ENCODE measurements at regions not wholly inside any gene's neighbourhood (a gene's known extent, or its start where the extent isn't known, plus 50 kb on each side); places are given as distances from the start of the nearest gene placed in this dataset.
A peak's percentile ranks its signal among the peaks of the same experiment; 100 is the strongest.

DNA sequence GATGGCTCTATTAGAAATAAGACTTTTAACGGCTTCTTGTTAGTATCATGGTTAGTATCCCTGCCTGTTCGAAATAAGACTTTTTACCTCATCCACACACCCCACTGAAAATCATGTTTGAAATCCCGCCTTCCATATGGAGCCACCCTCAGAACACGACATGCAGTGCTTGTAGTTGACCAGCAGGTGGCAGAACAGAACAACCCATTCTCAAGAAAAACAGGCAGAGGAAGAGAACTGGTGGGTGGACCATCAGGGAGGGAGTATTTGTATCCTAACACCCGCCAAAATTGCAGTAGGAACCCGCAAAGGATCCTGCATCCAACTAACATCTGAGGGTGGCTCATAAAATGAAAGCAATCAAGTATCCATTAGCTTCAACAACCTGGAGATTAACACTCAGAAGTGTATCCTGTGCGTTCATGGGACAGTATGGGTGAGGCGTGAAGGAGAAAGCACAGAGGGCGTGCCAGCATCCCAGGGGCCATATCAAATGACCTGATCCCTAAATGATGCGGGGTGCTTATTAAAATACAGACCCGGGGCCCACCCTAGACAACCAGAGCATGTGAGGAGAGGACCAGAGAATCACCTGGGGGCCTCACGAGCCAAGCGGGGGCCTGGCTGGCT, 89.6 kb upstream of the NHSL1 start (continued):
- TF ChIP-seq GLI2 (tag by site-specific recombination; IDR thresholded peaks at IDR 0.05; ENCODE audit: borderline replicate concordance, low read depth): no peak
- 0 out of 2 replicates have a peak, but pooled peaks have one; percentile 25 for TF ChIP-seq ZEB2 (tag by site-specific recombination; IDR thresholded peaks at IDR 0.05)
- no peak for TF ChIP-seq SETDB1 (IDR thresholded peaks at IDR 0.05; ENCODE audit: insufficient read length, low read length)
- TF ChIP-seq ZNF248 (tag by site-specific recombination; IDR thresholded peaks at IDR 0.05): no peak
- TF ChIP-seq ZNF140 (tag by site-specific recombination; IDR thresholded peaks at IDR 0.05): no peak
- 0 out of 2 replicates have a peak, but pooled peaks have one; percentile 16 for TF ChIP-seq SP7 (tag by site-specific recombination; IDR thresholded peaks at IDR 0.05)
- peak; percentile 93 for TF ChIP-seq ZNF660 (tag by site-specific recombination; IDR thresholded peaks at IDR 0.05)
- TF ChIP-seq, protein P1, sequence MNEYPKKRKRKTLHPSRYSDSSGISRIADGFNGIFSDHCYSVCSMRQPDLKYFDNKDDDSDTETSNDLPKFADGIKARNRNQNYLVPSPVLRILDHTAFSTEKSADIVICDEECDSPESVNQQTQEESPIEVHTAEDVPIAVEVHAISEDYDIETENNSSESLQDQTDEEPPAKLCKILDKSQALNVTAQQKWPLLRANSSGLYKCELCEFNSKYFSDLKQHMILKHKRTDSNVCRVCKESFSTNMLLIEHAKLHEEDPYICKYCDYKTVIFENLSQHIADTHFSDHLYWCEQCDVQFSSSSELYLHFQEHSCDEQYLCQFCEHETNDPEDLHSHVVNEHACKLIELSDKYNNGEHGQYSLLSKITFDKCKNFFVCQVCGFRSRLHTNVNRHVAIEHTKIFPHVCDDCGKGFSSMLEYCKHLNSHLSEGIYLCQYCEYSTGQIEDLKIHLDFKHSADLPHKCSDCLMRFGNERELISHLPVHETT (tag by site-specific recombination; IDR thresholded peaks at IDR 0.05): no peak
- peak; percentile 12; the same call in 1 of the 2 replicates for TF ChIP-seq KLF1 (tag by site-specific recombination; IDR thresholded peaks at IDR 0.05)
- peak; percentile 91 for TF ChIP-seq ZNF2 (tag by site-specific recombination; IDR thresholded peaks at IDR 0.05)
- no peak for TF ChIP-seq OVOL3 (tag by site-specific recombination; IDR thresholded peaks at IDR 0.05)
- TF ChIP-seq, protein P2, sequence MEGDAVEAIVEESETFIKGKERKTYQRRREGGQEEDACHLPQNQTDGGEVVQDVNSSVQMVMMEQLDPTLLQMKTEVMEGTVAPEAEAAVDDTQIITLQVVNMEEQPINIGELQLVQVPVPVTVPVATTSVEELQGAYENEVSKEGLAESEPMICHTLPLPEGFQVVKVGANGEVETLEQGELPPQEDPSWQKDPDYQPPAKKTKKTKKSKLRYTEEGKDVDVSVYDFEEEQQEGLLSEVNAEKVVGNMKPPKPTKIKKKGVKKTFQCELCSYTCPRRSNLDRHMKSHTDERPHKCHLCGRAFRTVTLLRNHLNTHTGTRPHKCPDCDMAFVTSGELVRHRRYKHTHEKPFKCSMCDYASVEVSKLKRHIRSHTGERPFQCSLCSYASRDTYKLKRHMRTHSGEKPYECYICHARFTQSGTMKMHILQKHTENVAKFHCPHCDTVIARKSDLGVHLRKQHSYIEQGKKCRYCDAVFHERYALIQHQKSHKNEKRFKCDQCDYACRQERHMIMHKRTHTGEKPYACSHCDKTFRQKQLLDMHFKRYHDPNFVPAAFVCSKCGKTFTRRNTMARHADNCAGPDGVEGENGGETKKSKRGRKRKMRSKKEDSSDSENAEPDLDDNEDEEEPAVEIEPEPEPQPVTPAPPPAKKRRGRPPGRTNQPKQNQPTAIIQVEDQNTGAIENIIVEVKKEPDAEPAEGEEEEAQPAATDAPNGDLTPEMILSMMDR (tag by site-specific recombination; IDR thresholded peaks at IDR 0.05): peak; percentile 83
- TF ChIP-seq, protein P3, sequence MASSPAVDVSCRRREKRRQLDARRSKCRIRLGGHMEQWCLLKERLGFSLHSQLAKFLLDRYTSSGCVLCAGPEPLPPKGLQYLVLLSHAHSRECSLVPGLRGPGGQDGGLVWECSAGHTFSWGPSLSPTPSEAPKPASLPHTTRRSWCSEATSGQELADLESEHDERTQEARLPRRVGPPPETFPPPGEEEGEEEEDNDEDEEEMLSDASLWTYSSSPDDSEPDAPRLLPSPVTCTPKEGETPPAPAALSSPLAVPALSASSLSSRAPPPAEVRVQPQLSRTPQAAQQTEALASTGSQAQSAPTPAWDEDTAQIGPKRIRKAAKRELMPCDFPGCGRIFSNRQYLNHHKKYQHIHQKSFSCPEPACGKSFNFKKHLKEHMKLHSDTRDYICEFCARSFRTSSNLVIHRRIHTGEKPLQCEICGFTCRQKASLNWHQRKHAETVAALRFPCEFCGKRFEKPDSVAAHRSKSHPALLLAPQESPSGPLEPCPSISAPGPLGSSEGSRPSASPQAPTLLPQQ (tag by site-specific recombination; IDR thresholded peaks at IDR 0.05): 0 out of 2 replicates have a peak, but pooled peaks have one; percentile 31
- TF ChIP-seq ZNF777 (tag by site-specific recombination; IDR thresholded peaks at IDR 0.05; ENCODE audit: borderline replicate concordance): no peak
- no peak for TF ChIP-seq ZNF433 (tag by site-specific recombination; IDR thresholded peaks at IDR 0.05; ENCODE audit: low read depth)
- 0 out of 2 replicates have a peak, but pooled peaks have one; percentile 14 for TF ChIP-seq ZBTB17 (tag by site-specific recombination; IDR thresholded peaks at IDR 0.05)
- TF ChIP-seq EGR2 (tag by site-specific recombination; IDR thresholded peaks at IDR 0.05; ENCODE audit: low read depth): peak; percentile 74
- TF ChIP-seq ZNF112 (tag by site-specific recombination; IDR thresholded peaks at IDR 0.05): no peak
- TF ChIP-seq ZNF404 (tag by site-specific recombination; IDR thresholded peaks at IDR 0.05): no peak
- TF ChIP-seq ZFP41 (tag by site-specific recombination; IDR thresholded peaks at IDR 0.05; ENCODE audit: borderline replicate concordance): no peak
- TF ChIP-seq ZNF585B (tag by site-specific recombination; IDR thresholded peaks at IDR 0.05): no peak
- no peak for TF ChIP-seq ZNF24 (tag by site-specific recombination; IDR thresholded peaks at IDR 0.05)
- TF ChIP-seq ZNF335 (tag by site-specific recombination; conservative IDR thresholded peaks at IDR 0.05): peak; percentile 26; the same call in 1 of the 2 replicates
- TF ChIP-seq, protein P4, sequence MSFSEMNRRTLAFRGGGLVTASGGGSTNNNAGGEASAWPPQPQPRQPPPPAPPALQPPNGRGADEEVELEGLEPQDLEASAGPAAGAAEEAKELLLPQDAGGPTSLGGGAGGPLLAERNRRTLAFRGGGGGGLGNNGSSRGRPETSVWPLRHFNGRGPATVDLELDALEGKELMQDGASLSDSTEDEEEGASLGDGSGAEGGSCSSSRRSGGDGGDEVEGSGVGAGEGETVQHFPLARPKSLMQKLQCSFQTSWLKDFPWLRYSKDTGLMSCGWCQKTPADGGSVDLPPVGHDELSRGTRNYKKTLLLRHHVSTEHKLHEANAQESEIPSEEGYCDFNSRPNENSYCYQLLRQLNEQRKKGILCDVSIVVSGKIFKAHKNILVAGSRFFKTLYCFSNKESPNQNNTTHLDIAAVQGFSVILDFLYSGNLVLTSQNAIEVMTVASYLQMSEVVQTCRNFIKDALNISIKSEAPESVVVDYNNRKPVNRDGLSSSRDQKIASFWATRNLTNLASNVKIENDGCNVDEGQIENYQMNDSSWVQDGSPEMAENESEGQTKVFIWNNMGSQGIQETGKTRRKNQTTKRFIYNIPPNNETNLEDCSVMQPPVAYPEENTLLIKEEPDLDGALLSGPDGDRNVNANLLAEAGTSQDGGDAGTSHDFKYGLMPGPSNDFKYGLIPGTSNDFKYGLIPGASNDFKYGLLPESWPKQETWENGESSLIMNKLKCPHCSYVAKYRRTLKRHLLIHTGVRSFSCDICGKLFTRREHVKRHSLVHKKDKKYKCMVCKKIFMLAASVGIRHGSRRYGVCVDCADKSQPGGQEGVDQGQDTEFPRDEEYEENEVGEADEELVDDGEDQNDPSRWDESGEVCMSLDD (tag by site-specific recombination; IDR thresholded peaks at IDR 0.05): no peak
- peak; percentile 57; the same call in 1 of the 2 replicates for TF ChIP-seq ZNF366 (tag by site-specific recombination; conservative IDR thresholded peaks at IDR 0.05)
- TF ChIP-seq, protein P5, sequence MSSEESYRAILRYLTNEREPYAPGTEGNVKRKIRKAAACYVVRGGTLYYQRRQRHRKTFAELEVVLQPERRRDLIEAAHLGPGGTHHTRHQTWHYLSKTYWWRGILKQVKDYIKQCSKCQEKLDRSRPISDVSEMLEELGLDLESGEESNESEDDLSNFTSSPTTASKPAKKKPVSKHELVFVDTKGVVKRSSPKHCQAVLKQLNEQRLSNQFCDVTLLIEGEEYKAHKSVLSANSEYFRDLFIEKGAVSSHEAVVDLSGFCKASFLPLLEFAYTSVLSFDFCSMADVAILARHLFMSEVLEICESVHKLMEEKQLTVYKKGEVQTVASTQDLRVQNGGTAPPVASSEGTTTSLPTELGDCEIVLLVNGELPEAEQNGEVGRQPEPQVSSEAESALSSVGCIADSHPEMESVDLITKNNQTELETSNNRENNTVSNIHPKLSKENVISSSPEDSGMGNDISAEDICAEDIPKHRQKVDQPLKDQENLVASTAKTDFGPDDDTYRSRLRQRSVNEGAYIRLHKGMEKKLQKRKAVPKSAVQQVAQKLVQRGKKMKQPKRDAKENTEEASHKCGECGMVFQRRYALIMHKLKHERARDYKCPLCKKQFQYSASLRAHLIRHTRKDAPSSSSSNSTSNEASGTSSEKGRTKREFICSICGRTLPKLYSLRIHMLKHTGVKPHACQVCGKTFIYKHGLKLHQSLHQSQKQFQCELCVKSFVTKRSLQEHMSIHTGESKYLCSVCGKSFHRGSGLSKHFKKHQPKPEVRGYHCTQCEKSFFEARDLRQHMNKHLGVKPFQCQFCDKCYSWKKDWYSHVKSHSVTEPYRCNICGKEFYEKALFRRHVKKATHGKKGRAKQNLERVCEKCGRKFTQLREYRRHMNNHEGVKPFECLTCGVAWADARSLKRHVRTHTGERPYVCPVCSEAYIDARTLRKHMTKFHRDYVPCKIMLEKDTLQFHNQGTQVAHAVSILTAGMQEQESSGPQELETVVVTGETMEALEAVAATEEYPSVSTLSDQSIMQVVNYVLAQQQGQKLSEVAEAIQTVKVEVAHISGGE (tag by site-specific recombination; conservative IDR thresholded peaks at IDR 0.05; ENCODE audit: low read depth): no peak
- TF ChIP-seq ZNF558 (tag by site-specific recombination; IDR thresholded peaks at IDR 0.05): no peak

Measured in HEK293 (cell line).